GM12892 (cell line): ENCODE measurements at regions not wholly inside any gene's neighbourhood (a gene's known extent, or its start where the extent isn't known, plus 50 kb on each side); places are given as distances from the start of the nearest gene placed in this dataset.

ENCODE experiments used
- POLR2A ChIP-seq: IDR thresholded peaks from 2 replicates; pipeline ENCODE4 v1.6.1; 2011; ENCODE audit warnings: low read depth, low read length, control low read depth
- POLR2AphosphoS5 ChIP-seq: IDR thresholded peaks from 2 replicates; pipeline ENCODE4 v1.6.1; 2011; ENCODE audit warnings: low read depth, low read length, control low read depth
- TAF1 ChIP-seq: IDR thresholded peaks from 2 replicates; pipeline ENCODE4 v1.6.1; 2011; ENCODE audit warnings: low read depth, mild to moderate bottlenecking, control low read depth, low read length, borderline replicate concordance

GRCh38 chr15:52856286-52856685, 66.2 kb upstream of the ONECUT1 start:
- TF ChIP-seq POLR2A (no peak), TAF1 (no peak), POLR2AphosphoS5 (no peak)
